Endothelial cell of umbilical vein (primary cell): ENCODE measurements at regions not wholly inside any gene's neighbourhood (a gene's known extent, or its start where the extent isn't known, plus 50 kb on each side); places are given as distances from the start of the nearest gene placed in this dataset.

Experiments used
- CTCF ChIP-seq, 2 donors: IDR thresholded peaks; 1 replicate in 1 of 2; 2 replicates in 1 of 2; pipeline ENCODE4 v1.5.1; 2011; ENCODE audit warnings: low read length in 2 of 2, mild to moderate bottlenecking in 2 of 2, moderate library complexity in 2 of 2, control low read depth in 1 of 2, inconsistent platforms in 1 of 2, low read depth in 1 of 2; ENCODE audit not compliant: insufficient read depth in 1 of 2; ENCODE audit errors: extremely low read depth in 1 of 2
- EZH2 ChIP-seq: IDR thresholded peaks from 2 replicates; pipeline ENCODE4 v1.6.1; 2012; ENCODE audit warnings: borderline replicate concordance, low read depth, mild to moderate bottlenecking, moderate library complexity, low read length, inconsistent platforms; ENCODE audit not compliant: severe bottlenecking
- FOS ChIP-seq: IDR thresholded peaks from 2 replicates; pipeline ENCODE4 v1.6.1; 2011; ENCODE audit warnings: mild to moderate bottlenecking, low read length, moderate library complexity, borderline replicate concordance; ENCODE audit not compliant: insufficient read depth
- GATA2 ChIP-seq: IDR thresholded peaks from 2 replicates; pipeline ENCODE4 v1.7.0; 2011; ENCODE audit warnings: low read depth, mild to moderate bottlenecking, moderate library complexity, mixed read lengths, low read length; ENCODE audit not compliant: insufficient read length, insufficient read depth
- JUN ChIP-seq: IDR thresholded peaks from 2 replicates; pipeline ENCODE4 v1.6.1; 2011; ENCODE audit warnings: borderline replicate concordance, low read depth; ENCODE audit not compliant: insufficient read length, insufficient read depth
- MAX ChIP-seq: IDR thresholded peaks from 2 replicates; pipeline ENCODE4 v1.6.1; 2011; ENCODE audit not compliant: insufficient read depth, insufficient read length
- MYC ChIP-seq: IDR thresholded peaks from one replicate; pipeline ENCODE4 v1.6.1; 2011; ENCODE audit warnings: mild to moderate bottlenecking, low read depth, low read length
- POLR2A ChIP-seq: IDR thresholded peaks from 2 replicates; pipeline ENCODE4 v1.6.1; 2012; ENCODE audit warnings: low read depth, mild to moderate bottlenecking, control low read depth, low read length
- POLR2AphosphoS5 ChIP-seq: IDR thresholded peaks from 2 replicates; pipeline ENCODE4 v1.6.1; 2012; ENCODE audit warnings: low read depth, mild to moderate bottlenecking, control low read depth, low read length, moderate library complexity; ENCODE audit not compliant: insufficient read depth

- TF ChIP-seq CTCF (IDR thresholded peaks at IDR 0.05; ENCODE audit: extremely low read depth in 1 of 2, insufficient read depth in 1 of 2, low read depth in 1 of 2, low read length in 2 of 2) (no peak), EZH2 (no peak), POLR2A (no peak), JUN (no peak), MAX (no peak), POLR2AphosphoS5 (no peak), MYC (no peak), FOS (no peak), GATA2 (no peak)
These were observed 125.4 kb downstream of the FAM43A start for GRCh38 chr3:194811118-194811517.
